ENCODE measurements at regions not wholly inside any gene's neighbourhood (a gene's known extent, or its start where the extent isn't known, plus 50 kb on each side); places are given as distances from the start of the nearest gene placed in this dataset.

DNA sequence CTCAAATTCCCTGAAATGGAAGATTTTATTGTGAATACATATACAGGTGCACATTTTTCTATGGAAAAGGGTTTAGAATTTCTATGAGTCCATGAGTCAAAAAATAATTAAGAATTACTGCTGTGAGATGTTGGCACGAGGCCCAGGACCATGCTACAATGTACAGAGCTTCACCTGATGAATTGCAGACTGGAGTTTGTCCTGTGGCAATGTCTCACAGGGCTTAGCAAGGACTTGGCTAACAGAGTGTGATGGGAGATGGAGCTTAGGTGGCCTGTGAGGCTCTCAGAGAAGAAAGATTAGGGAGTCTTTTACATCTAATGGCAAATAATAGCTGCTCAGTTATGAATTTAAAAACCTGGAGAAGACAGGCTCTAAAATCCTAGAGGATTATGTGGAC, 219.5 kb upstream of the CBLB start:
- no peak for TF ChIP-seq POLR2A (IDR thresholded peaks at IDR 0.05)
- TF ChIP-seq, protein P1, sequence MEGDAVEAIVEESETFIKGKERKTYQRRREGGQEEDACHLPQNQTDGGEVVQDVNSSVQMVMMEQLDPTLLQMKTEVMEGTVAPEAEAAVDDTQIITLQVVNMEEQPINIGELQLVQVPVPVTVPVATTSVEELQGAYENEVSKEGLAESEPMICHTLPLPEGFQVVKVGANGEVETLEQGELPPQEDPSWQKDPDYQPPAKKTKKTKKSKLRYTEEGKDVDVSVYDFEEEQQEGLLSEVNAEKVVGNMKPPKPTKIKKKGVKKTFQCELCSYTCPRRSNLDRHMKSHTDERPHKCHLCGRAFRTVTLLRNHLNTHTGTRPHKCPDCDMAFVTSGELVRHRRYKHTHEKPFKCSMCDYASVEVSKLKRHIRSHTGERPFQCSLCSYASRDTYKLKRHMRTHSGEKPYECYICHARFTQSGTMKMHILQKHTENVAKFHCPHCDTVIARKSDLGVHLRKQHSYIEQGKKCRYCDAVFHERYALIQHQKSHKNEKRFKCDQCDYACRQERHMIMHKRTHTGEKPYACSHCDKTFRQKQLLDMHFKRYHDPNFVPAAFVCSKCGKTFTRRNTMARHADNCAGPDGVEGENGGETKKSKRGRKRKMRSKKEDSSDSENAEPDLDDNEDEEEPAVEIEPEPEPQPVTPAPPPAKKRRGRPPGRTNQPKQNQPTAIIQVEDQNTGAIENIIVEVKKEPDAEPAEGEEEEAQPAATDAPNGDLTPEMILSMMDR (IDR thresholded peaks at IDR 0.05): no peak
- Histone ChIP-seq H3K27me3 (no peaks in the 10 kb centered on the region), H3K27ac (no peak overlapping the region)

DNA sequence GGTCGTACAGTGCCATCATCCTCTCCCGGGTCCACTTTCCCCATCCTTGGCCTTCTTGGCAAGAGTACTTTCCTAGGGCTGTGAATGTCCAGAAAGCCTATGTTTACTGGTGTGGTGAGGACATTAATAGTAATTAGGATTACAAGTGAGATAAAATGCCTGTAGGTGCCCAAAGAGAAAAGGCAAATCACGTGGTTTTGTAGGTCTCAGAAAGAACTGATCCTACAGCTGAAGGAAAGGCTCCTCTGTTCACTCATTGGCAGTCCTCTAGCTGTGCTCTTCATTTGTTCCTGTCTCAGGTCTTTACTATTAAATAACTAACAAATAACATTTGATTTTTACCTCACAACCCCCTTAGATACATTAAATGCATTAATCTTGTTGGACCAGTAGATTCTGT, 220.1 kb upstream of the CBLB start:
- Histone ChIP-seq H3K27me3 (no peaks in the 10 kb centered on the region), H3K4me1 (no peaks in the 10 kb centered on the region), H3K36me3 (no peaks in the 10 kb centered on the region), H3K9me3 (no peaks in the 10 kb centered on the region), H3K27ac (no peak overlapping the region), H3K4me3 (no peak overlapping the region)
- DNase-seq: no peak
- no peak for TF ChIP-seq POLR2A (IDR thresholded peaks at IDR 0.05)
- TF ChIP-seq, protein P1 (IDR thresholded peaks at IDR 0.05): no peak

More for the DNA sequence above, 219.5 kb upstream of the CBLB start:
- no peak overlapping the region for H3K4me3 ChIP-seq
- H3K9me3 ChIP-seq: no peaks in the 10 kb centered on the region
- H3K4me1 ChIP-seq: no peaks in the 10 kb centered on the region
- DNase-seq: no peak
- no peaks in the 10 kb centered on the region for H3K36me3 ChIP-seq

DNA sequence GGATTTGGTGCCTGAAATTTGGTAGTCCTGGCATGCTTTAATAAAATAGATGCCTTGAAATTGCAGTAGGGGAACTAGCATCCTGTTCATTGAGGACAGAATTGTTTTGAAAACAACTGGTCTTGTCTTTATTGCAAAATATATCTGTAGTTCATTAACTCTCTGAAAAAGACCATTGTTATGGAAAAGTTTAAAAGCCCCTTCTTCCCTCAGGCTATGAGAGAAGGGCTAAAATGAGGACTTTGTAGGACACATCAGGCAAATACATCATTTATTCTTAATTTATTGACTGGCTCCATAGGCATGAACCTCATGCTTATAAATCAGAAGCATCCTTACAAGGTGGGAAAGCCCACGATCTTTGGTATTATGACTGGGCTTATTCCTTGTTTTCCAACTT, 221.0 kb upstream of the CBLB start:
- no peak for TF ChIP-seq POLR2A (IDR thresholded peaks at IDR 0.05)
- TF ChIP-seq, protein P1 (IDR thresholded peaks at IDR 0.05): no peak
- Histone ChIP-seq H3K36me3 (no peaks in the 10 kb centered on the region), H3K9me3 (no peaks in the 10 kb centered on the region), H3K4me1 (no peaks in the 10 kb centered on the region), H3K4me3 (no peak overlapping the region), H3K27ac (no peak overlapping the region), H3K27me3 (no peaks in the 10 kb centered on the region)
- no peak for DNase-seq

DNA sequence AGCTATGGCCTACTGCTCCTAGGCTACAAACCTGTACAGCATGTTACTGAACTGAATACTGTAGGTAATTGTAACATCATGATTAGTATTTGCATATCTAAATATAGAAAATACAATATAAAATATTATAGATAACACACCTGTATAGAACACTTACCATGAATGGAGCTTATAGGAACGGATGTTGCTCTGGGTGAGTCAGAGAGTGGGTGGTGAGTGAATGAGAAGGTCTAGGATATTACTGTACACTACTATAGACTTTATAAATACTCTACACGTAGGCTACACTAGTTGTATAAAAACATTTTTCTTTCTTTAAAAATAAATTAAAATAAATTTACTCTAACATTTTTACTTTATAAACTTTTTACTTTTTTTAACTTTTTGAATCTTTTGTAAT, 224.0 kb upstream of the CBLB start:
- H3K27me3 ChIP-seq: no peaks in the 10 kb centered on the region
- H3K27ac ChIP-seq: no peak overlapping the region
- DNase-seq: no peak
- TF ChIP-seq, protein P1 (IDR thresholded peaks at IDR 0.05): no peak
- no peak for TF ChIP-seq POLR2A (IDR thresholded peaks at IDR 0.05)
- H3K4me3 ChIP-seq: no peak overlapping the region
- H3K4me1 ChIP-seq: no peaks in the 10 kb centered on the region
- no peaks in the 10 kb centered on the region for H3K9me3 ChIP-seq
- H3K36me3 ChIP-seq: no peaks in the 10 kb centered on the region

DNA sequence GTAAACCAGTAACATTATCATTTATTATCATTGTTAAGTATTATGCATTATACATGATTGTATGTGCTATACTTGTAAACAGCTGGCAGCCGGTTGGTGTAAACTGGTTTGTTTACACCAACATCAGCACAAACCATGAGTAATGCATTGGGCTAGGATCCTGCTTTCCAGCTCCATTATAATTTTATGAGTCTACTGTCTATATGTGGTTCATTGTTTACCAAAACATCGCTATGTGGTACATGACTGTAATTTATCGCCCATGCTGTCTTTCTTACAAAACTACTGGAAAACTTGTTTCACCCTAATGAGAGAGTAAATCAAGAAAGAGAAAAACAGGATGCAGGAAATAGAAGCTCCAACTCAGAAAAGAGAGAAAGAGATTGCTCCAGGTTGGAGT, 224.8 kb upstream of the CBLB start:
- Histone ChIP-seq H3K9me3 (no peaks in the 10 kb centered on the region), H3K4me3 (no peak overlapping the region), H3K4me1 (no peaks in the 10 kb centered on the region), H3K27ac (no peak overlapping the region), H3K27me3 (no peaks in the 10 kb centered on the region), H3K36me3 (no peaks in the 10 kb centered on the region)
- TF ChIP-seq POLR2A (IDR thresholded peaks at IDR 0.05): no peak
- TF ChIP-seq, protein P1 (IDR thresholded peaks at IDR 0.05): no peak
- no peak for DNase-seq

DNA sequence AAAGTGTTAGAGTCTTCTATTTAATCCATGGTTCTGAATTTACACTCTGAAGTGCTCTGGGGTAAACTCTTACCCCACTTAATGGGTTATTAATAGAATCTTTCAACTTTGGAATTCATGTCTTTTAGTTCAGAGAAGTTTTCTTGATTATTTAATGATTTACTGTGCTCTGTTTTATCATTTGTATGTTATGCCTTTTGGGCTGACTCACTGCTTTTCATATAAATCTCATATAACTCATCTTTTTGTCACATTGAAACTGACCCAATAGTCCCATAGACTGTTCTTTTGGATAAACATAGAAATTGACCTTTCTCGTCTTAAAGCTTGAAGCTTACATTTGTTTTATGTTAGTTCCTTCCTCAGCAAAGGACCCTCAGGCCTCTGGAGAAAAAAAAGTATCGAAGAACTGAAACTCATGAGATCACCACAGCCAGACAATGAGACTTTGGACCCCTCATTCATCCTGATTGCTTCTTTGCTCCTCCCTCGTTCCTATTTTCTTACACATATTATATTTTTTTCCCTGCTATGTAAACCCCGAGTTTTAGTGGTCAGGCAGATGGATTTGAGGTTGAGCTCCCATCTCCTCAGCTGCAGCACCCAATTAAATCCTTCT, 229.1 kb upstream of the CBLB start:
- Histone ChIP-seq H3K4me3 (no peak overlapping the region), H3K4me1 (no peaks in the 10 kb centered on the region), H3K36me3 (no peaks in the 10 kb centered on the region), H3K9me3 (no peaks in the 10 kb centered on the region), H3K27me3 (no peaks in the 10 kb centered on the region), H3K27ac (no peak overlapping the region)
- TF ChIP-seq, protein P1 (IDR thresholded peaks at IDR 0.05): no peak
- TF ChIP-seq POLR2A (IDR thresholded peaks at IDR 0.05): no peak
- no peak for DNase-seq

Data from Peyer's patch (tissue), 4 donors.